Activated CD4-positive, alpha-beta memory T cell treated with anti-CD3 and anti-CD28 coated beads, Interleukin-2, amount 10 ng/mL, durations not matched to agents 7 days and 5 days (primary cell): ENCODE measurements at regions not wholly inside any gene's neighbourhood (a gene's known extent, or its start where the extent isn't known, plus 50 kb on each side); places are given as distances from the start of the nearest gene placed in this dataset.

ENCODE experiments used
- CTCF ChIA-PET: fragments of 350-600 bp; sonication (Branson Sonifier 250); formaldehyde crosslinking; loops from one replicate; lab custom pipeline; 2021; ENCODE audit warnings: antibody characterized with exemption, inconsistent platforms; lab: Charles Lee
- POLR2A ChIA-PET: fragments of 350-600 bp; sonication (Branson Sonifier 250); formaldehyde crosslinking; loops from one replicate; lab custom pipeline; 2021; ENCODE audit warnings: antibody characterized with exemption; lab: Charles Lee
- DNase-seq: peaks from one replicate; pipeline ENCODE4 v3.0.0-alpha.2; 2020
- H3K27ac Mint-ChIP-seq: one replicate; pipeline ENCODE4 v1.8.0; 2021; ENCODE audit warnings: mild to moderate bottlenecking, mixed read lengths
- H3K27me3 Mint-ChIP-seq: one replicate; pipeline ENCODE4 v1.8.0; 2021; ENCODE audit warnings: mixed read lengths
- H3K36me3 Mint-ChIP-seq: one replicate; pipeline ENCODE4 v1.8.0; 2021; ENCODE audit warnings: low read depth, mixed read lengths
- H3K4me1 Mint-ChIP-seq: one replicate; pipeline ENCODE4 v1.8.0; 2021; ENCODE audit warnings: mixed read lengths
- H3K4me3 Mint-ChIP-seq: one replicate; pipeline ENCODE4 v1.8.0; 2021; ENCODE audit warnings: mild to moderate bottlenecking, mixed read lengths
- H3K9me3 Mint-ChIP-seq: one replicate; pipeline ENCODE4 v1.8.0; 2021; ENCODE audit warnings: mixed read lengths

- Mint-ChIP-seq H3K27me3 (no peaks in the 10 kb centered on the region), H3K9me3 (peaks cover 3% of the 10 kb centered on the region)
- CTCF ChIA-PET = no interaction called here
Measured at GRCh38 chr18:26764177-26764576, 101.3 kb downstream of the AQP4 start.

GRCh38 chr18:26763446-26764110, 101.9 kb downstream of the AQP4 start:
- Mint-ChIP-seq H3K36me3 (no peaks in the 10 kb centered on the region), H3K27ac (no peak overlapping the region), H3K27me3 (no peaks in the 10 kb centered on the region), H3K4me3 (no peak overlapping the region), H3K9me3 (peaks cover 3% of the 10 kb centered on the region), H3K4me1 (no peaks in the 10 kb centered on the region)
- ChIA-PET CTCF (no interaction called here), POLR2A (no interaction called here)
- DNase-seq = no peak

More at GRCh38 chr18:26764177-26764576, 101.3 kb downstream of the AQP4 start:
- H3K36me3 Mint-ChIP-seq = no peaks in the 10 kb centered on the region
- H3K27ac Mint-ChIP-seq = no peak overlapping the region
- H3K4me3 Mint-ChIP-seq = no peak overlapping the region
- no peak for DNase-seq
- no peaks in the 10 kb centered on the region for H3K4me1 Mint-ChIP-seq
- POLR2A ChIA-PET = no interaction called here

GRCh38 chr18:26757263-26758019, 108.1 kb downstream of the AQP4 start:
- Mint-ChIP-seq H3K27ac (no peak overlapping the region), H3K36me3 (no peaks in the 10 kb centered on the region), H3K4me3 (no peak overlapping the region), H3K9me3 (no peaks in the 10 kb centered on the region), H3K4me1 (no peaks in the 10 kb centered on the region), H3K27me3 (no peaks in the 10 kb centered on the region)
- DNase-seq = no peak
- POLR2A ChIA-PET = interaction anchor here (0.5 kb wide), 1 partner anchor 168 kb away, joined by 3 read pairs; no protein-coding TSS in a partner anchor
- CTCF ChIA-PET = no interaction called here

GRCh38 chr18:26756556-26756955, 109.0 kb downstream of the AQP4 start:
- ChIA-PET CTCF (no interaction called here), POLR2A (no interaction called here)
- Mint-ChIP-seq H3K4me1 (no peaks in the 10 kb centered on the region), H3K27ac (no peak overlapping the region), H3K27me3 (no peaks in the 10 kb centered on the region), H3K9me3 (no peaks in the 10 kb centered on the region), H3K4me3 (no peak overlapping the region), H3K36me3 (no peaks in the 10 kb centered on the region)
- DNase-seq = no peak

- ChIA-PET POLR2A (no interaction called here), CTCF (interaction anchor here (0.6 kb wide), 1 partner anchor 90 kb away, joined by 6 read pairs; no protein-coding TSS in a partner anchor)
- Mint-ChIP-seq H3K9me3 (no peaks in the 10 kb centered on the region), H3K4me3 (no peak overlapping the region), H3K27me3 (no peaks in the 10 kb centered on the region), H3K36me3 (no peaks in the 10 kb centered on the region), H3K4me1 (no peaks in the 10 kb centered on the region), H3K27ac (no peak overlapping the region)
- DNase-seq = no peak
Measured at GRCh38 chr18:26746826-26747475, 118.6 kb downstream of the AQP4 start.

GRCh38 chr18:26746398-26746797, 119.1 kb downstream of the AQP4 start:
- H3K4me1 Mint-ChIP-seq = no peaks in the 10 kb centered on the region
- no peaks in the 10 kb centered on the region for H3K27me3 Mint-ChIP-seq
- no peak for DNase-seq
- ChIA-PET POLR2A (no interaction called here), CTCF (interaction anchor here (0.6 kb wide), 1 partner anchor 90 kb away, joined by 6 read pairs; no protein-coding TSS in a partner anchor)
- H3K9me3 Mint-ChIP-seq = no peaks in the 10 kb centered on the region
- H3K27ac Mint-ChIP-seq = no peak overlapping the region
- no peaks in the 10 kb centered on the region for H3K36me3 Mint-ChIP-seq
- no peak overlapping the region for H3K4me3 Mint-ChIP-seq

- ChIA-PET POLR2A (no interaction called here), CTCF (no interaction called here)
- Mint-ChIP-seq H3K27me3 (no peaks in the 10 kb centered on the region), H3K4me1 (no peaks in the 10 kb centered on the region), H3K4me3 (no peak overlapping the region), H3K9me3 (no peaks in the 10 kb centered on the region), H3K36me3 (no peaks in the 10 kb centered on the region), H3K27ac (no peak overlapping the region)
- DNase-seq = no peak
Measured at GRCh38 chr18:26745288-26746181, 120.0 kb downstream of the AQP4 start.

- Mint-ChIP-seq H3K4me1 (no peaks in the 10 kb centered on the region), H3K27ac (no peak overlapping the region), H3K36me3 (no peaks in the 10 kb centered on the region), H3K4me3 (no peak overlapping the region), H3K27me3 (no peaks in the 10 kb centered on the region), H3K9me3 (no peaks in the 10 kb centered on the region)
- CTCF ChIA-PET = no interaction called here
- no peak for DNase-seq
- POLR2A ChIA-PET = no interaction called here
Measured at GRCh38 chr18:26741758-26742157, 123.7 kb downstream of the AQP4 start.

GRCh38 chr18:26741048-26741447, 124.5 kb downstream of the AQP4 start:
- H3K27me3 Mint-ChIP-seq = no peaks in the 10 kb centered on the region
- H3K4me3 Mint-ChIP-seq = no peak overlapping the region
- H3K36me3 Mint-ChIP-seq = no peaks in the 10 kb centered on the region
- H3K9me3 Mint-ChIP-seq = peaks cover 3% of the 10 kb centered on the region
- no peaks in the 10 kb centered on the region for H3K4me1 Mint-ChIP-seq
- CTCF ChIA-PET = no interaction called here
- POLR2A ChIA-PET = no interaction called here
- no peak for DNase-seq
- H3K27ac Mint-ChIP-seq = no peak overlapping the region

- H3K27me3 Mint-ChIP-seq = no peaks in the 10 kb centered on the region
- POLR2A ChIA-PET = no interaction called here
- no peaks in the 10 kb centered on the region for H3K36me3 Mint-ChIP-seq
- peaks cover 7% of the 10 kb centered on the region for H3K9me3 Mint-ChIP-seq
- no peak for DNase-seq
- CTCF ChIA-PET = no interaction called here
- no peak overlapping the region for H3K4me3 Mint-ChIP-seq
- no peaks in the 10 kb centered on the region for H3K4me1 Mint-ChIP-seq
- H3K27ac Mint-ChIP-seq = no peak overlapping the region
Measured at GRCh38 chr18:26740396-26740795, 125.1 kb downstream of the AQP4 start.

- no peaks in the 10 kb centered on the region for H3K4me1 Mint-ChIP-seq
- H3K9me3 Mint-ChIP-seq = peaks cover 7% of the 10 kb centered on the region
- H3K27me3 Mint-ChIP-seq = no peaks in the 10 kb centered on the region
- DNase-seq = no peak
- ChIA-PET CTCF (no interaction called here), POLR2A (no interaction called here)
- no peak overlapping the region for H3K27ac Mint-ChIP-seq
- no peaks in the 10 kb centered on the region for H3K36me3 Mint-ChIP-seq
- no peak overlapping the region for H3K4me3 Mint-ChIP-seq
Measured at GRCh38 chr18:26738706-26739105, 126.8 kb downstream of the AQP4 start.

- peaks cover 7% of the 10 kb centered on the region for H3K9me3 Mint-ChIP-seq
- no peaks in the 10 kb centered on the region for H3K27me3 Mint-ChIP-seq
- ChIA-PET CTCF (no interaction called here), POLR2A (no interaction called here)
- no peak for DNase-seq
- no peaks in the 10 kb centered on the region for H3K4me1 Mint-ChIP-seq
- H3K27ac Mint-ChIP-seq = no peak overlapping the region
- H3K4me3 Mint-ChIP-seq = no peak overlapping the region
- no peaks in the 10 kb centered on the region for H3K36me3 Mint-ChIP-seq
Measured at GRCh38 chr18:26736301-26736700, 129.2 kb downstream of the AQP4 start.

GRCh38 chr18:26734760-26735159, 130.7 kb downstream of the AQP4 start:
- DNase-seq = no peak
- H3K4me1 Mint-ChIP-seq = no peaks in the 10 kb centered on the region
- peaks cover 7% of the 10 kb centered on the region for H3K9me3 Mint-ChIP-seq
- no peak overlapping the region for H3K27ac Mint-ChIP-seq
- CTCF ChIA-PET = no interaction called here
- no peak overlapping the region for H3K4me3 Mint-ChIP-seq
- H3K36me3 Mint-ChIP-seq = no peaks in the 10 kb centered on the region
- POLR2A ChIA-PET = no interaction called here
- no peaks in the 10 kb centered on the region for H3K27me3 Mint-ChIP-seq
